ENCODE measurements at regions not wholly inside any gene's neighbourhood (a gene's known extent, or its start where the extent isn't known, plus 50 kb on each side); places are given as distances from the start of the nearest gene placed in this dataset.
"Not testable (repeated sequence)": the region's sequence is repeated elsewhere in the genome, so short reads cannot be mapped to it uniquely, and the experiment has no call there.

DNA sequence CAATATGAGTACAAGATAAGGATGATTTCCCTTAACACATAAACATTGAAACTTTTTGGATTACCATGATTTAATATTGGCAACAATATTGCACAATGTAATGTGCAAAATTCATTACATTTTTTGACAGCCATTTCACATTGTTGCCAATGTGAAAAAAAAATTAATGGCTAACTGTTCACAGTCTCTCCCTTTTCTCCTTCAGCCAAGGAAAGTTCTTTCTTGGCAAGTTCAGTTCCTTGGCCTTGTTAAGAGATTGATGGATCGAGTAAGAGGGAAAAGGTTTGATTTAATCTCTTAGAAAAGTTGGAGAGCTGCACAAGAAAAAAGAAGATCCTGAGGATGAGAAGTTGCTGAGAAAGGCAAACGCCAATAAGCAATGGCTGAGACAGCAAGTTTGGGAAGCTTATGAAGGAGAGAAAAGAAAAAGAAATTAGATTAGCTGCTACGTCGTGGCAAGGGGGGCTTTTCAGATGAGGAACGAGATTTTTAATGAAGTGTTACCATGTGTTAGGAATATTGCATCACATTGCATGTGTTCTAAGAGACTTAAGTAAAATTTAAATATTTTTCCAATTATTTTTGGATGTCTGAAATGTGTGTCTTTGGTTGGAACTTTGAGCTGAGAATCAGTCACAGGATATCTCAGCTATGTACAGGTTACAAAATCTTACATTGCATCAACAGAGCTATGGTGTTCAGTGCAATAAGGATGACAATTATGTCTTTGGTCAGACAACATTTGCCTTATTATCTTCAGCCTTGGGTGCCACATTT, 61.4 kb upstream of the ZNF280D start:
- Mint-ChIP-seq H3K4me1 (ENCODE audit: low read depth, unreplicated experiment) (no peaks in the 10 kb centered on the region), H3K36me3 (ENCODE audit: insufficient read depth, unreplicated experiment) (no peaks in the 10 kb centered on the region), H3K4me3 (ENCODE audit: unreplicated experiment) (no peak overlapping the region), H3K9me3 (ENCODE audit: unreplicated experiment) (peaks cover 24% of the 10 kb centered on the region), H3K27ac (ENCODE audit: unreplicated experiment) (no peak overlapping the region), H3K27me3 (ENCODE audit: insufficient read depth, unreplicated experiment) (no peaks in the 10 kb centered on the region)
- Histone ChIP-seq H3K4me3 (ENCODE audit: low read depth, low read length) (no peak overlapping the region), H3K27me3 (replicated peaks; ENCODE audit: control insufficient read depth, insufficient read depth, low read length) (no peaks in the 10 kb centered on the region), H3K4me1 (no peaks in the 10 kb centered on the region), H3K36me3 (ENCODE audit: control insufficient read depth, insufficient read depth, low read length) (no peaks in the 10 kb centered on the region), H3K9me3 (no peaks in the 10 kb centered on the region)
- intact Hi-C loops (cut with micrococcal nuclease; ENCODE audit: unreplicated experiment) = no loop called here
- BruUV-seq (replicated peaks) = no TSS peak
- TF ChIP-seq, protein P1, sequence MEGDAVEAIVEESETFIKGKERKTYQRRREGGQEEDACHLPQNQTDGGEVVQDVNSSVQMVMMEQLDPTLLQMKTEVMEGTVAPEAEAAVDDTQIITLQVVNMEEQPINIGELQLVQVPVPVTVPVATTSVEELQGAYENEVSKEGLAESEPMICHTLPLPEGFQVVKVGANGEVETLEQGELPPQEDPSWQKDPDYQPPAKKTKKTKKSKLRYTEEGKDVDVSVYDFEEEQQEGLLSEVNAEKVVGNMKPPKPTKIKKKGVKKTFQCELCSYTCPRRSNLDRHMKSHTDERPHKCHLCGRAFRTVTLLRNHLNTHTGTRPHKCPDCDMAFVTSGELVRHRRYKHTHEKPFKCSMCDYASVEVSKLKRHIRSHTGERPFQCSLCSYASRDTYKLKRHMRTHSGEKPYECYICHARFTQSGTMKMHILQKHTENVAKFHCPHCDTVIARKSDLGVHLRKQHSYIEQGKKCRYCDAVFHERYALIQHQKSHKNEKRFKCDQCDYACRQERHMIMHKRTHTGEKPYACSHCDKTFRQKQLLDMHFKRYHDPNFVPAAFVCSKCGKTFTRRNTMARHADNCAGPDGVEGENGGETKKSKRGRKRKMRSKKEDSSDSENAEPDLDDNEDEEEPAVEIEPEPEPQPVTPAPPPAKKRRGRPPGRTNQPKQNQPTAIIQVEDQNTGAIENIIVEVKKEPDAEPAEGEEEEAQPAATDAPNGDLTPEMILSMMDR (IDR thresholded peaks at IDR 0.05; ENCODE audit: insufficient read depth in 1 of 2, low read depth in 1 of 2, low read length in 1 of 2, severe bottlenecking in 1 of 2, unreplicated experiment in 1 of 2) = no peak
- no peak for DNase-seq
- POLR2A ChIA-PET = no interaction called here
- CTCF ChIA-PET = no interaction called here

GRCh38 chr15:56794165-56794552, 60.9 kb upstream of the ZNF280D start:
- POLR2A ChIA-PET = no interaction called here
- peaks cover 24% of the 10 kb centered on the region for H3K9me3 Mint-ChIP-seq (ENCODE audit: unreplicated experiment)
- Histone ChIP-seq H3K36me3 (ENCODE audit: control insufficient read depth, insufficient read depth, low read length) (no peaks in the 10 kb centered on the region), H3K27me3 (replicated peaks; ENCODE audit: control insufficient read depth, insufficient read depth, low read length) (no peaks in the 10 kb centered on the region), H3K9me3 (no peaks in the 10 kb centered on the region), H3K4me3 (ENCODE audit: low read depth, low read length) (no peak overlapping the region), H3K4me1 (no peaks in the 10 kb centered on the region)
- BruUV-seq (replicated peaks) = no TSS peak
- no peaks in the 10 kb centered on the region for H3K36me3 Mint-ChIP-seq (ENCODE audit: insufficient read depth, unreplicated experiment)
- intact Hi-C loops (cut with micrococcal nuclease; ENCODE audit: unreplicated experiment) = no loop called here
- CTCF ChIA-PET = no interaction called here
- no peak overlapping the region for H3K27ac Mint-ChIP-seq (ENCODE audit: unreplicated experiment)
- no peak overlapping the region for H3K4me3 Mint-ChIP-seq (ENCODE audit: unreplicated experiment)
- H3K4me1 Mint-ChIP-seq (ENCODE audit: low read depth, unreplicated experiment) = no peaks in the 10 kb centered on the region
- TF ChIP-seq, protein P1 (IDR thresholded peaks at IDR 0.05; ENCODE audit: insufficient read depth in 1 of 2, low read depth in 1 of 2, low read length in 1 of 2, severe bottlenecking in 1 of 2, unreplicated experiment in 1 of 2) = no peak
- no peaks in the 10 kb centered on the region for H3K27me3 Mint-ChIP-seq (ENCODE audit: insufficient read depth, unreplicated experiment)
- no peak for DNase-seq

GRCh38 chr15:56792211-56792610, 58.9 kb upstream of the ZNF280D start:
- no peak for DNase-seq
- Mint-ChIP-seq H3K27me3 (ENCODE audit: insufficient read depth, unreplicated experiment) (no peaks in the 10 kb centered on the region), H3K4me1 (ENCODE audit: low read depth, unreplicated experiment) (no peaks in the 10 kb centered on the region), H3K4me3 (ENCODE audit: unreplicated experiment) (no peak overlapping the region), H3K27ac (ENCODE audit: unreplicated experiment) (no peak overlapping the region), H3K36me3 (ENCODE audit: insufficient read depth, unreplicated experiment) (no peaks in the 10 kb centered on the region), H3K9me3 (ENCODE audit: unreplicated experiment) (peaks cover 24% of the 10 kb centered on the region)
- H3K4me1 ChIP-seq = no peaks in the 10 kb centered on the region
- intact Hi-C loops (cut with micrococcal nuclease; ENCODE audit: unreplicated experiment) = no loop called here
- H3K27me3 ChIP-seq (replicated peaks; ENCODE audit: control insufficient read depth, insufficient read depth, low read length) = no peaks in the 10 kb centered on the region
- no peak overlapping the region for H3K4me3 ChIP-seq (ENCODE audit: low read depth, low read length)
- TF ChIP-seq, protein P1 (IDR thresholded peaks at IDR 0.05; ENCODE audit: insufficient read depth in 1 of 2, low read depth in 1 of 2, low read length in 1 of 2, severe bottlenecking in 1 of 2, unreplicated experiment in 1 of 2) = no peak
- ChIA-PET POLR2A (no interaction called here), CTCF (no interaction called here)
- H3K9me3 ChIP-seq = no peaks in the 10 kb centered on the region
- no peaks in the 10 kb centered on the region for H3K36me3 ChIP-seq (ENCODE audit: control insufficient read depth, insufficient read depth, low read length)
- no TSS peak for BruUV-seq (replicated peaks)

- CTCF ChIA-PET, H3K4me1 ChIP-seq: not testable (repeated sequence)
Measured at GRCh38 chr15:56791521-56791920, 58.2 kb upstream of the ZNF280D start.

More at GRCh38 chr15:56791521-56791920, 58.2 kb upstream of the ZNF280D start:
- H3K27me3 Mint-ChIP-seq (ENCODE audit: insufficient read depth, unreplicated experiment); intact Hi-C loops (cut with micrococcal nuclease; ENCODE audit: unreplicated experiment); H3K36me3 ChIP-seq (ENCODE audit: control insufficient read depth, insufficient read depth, low read length); BruUV-seq (replicated peaks); H3K27me3 ChIP-seq (replicated peaks; ENCODE audit: control insufficient read depth, insufficient read depth, low read length); H3K4me3 Mint-ChIP-seq (ENCODE audit: unreplicated experiment); H3K36me3 Mint-ChIP-seq (ENCODE audit: insufficient read depth, unreplicated experiment); H3K9me3 ChIP-seq; H3K27ac Mint-ChIP-seq (ENCODE audit: unreplicated experiment); H3K4me3 ChIP-seq (ENCODE audit: low read depth, low read length); POLR2A ChIA-PET; DNase-seq; H3K4me1 Mint-ChIP-seq (ENCODE audit: low read depth, unreplicated experiment): not testable (repeated sequence)
- peaks cover 24% of the 10 kb centered on the region for H3K9me3 Mint-ChIP-seq (ENCODE audit: unreplicated experiment)

Measured in Caco-2 (cell line).